NCI-H69 (cell line): ENCODE measurements at regions not wholly inside any gene's neighbourhood (a gene's known extent, or its start where the extent isn't known, plus 50 kb on each side); places are given as distances from the start of the nearest gene placed in this dataset.

Source experiments
- DNase-seq: peaks from one replicate; lab custom pipeline; 2025; lab: John Stamatoyannopoulos, UW

DNA sequence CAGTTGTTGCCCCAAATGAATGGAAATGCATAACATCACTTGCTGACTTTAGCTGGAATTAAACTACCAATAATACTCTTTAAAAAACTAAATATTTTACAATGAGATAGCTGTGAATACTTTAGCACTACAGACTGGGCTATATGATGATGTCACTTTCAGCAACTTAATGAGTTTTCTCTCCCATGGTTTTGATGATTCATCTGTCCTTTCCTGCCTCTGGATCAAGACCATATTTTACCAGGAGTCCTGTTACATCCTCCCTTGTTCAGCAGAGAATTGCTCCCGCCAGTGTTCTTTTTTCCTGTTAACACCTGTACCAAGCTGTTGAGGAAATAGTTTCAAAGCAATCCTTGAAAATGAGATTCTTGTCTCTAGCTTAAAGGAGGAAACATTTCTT, 543.0 kb downstream of the SPRY1 start:
- DNase-seq = peak; percentile 4

GRCh38 chr4:123940604-123941003, 544.0 kb downstream of the SPRY1 start:
- DNase-seq = no peak

- no peak for DNase-seq
Measured at GRCh38 chr4:123941306-123941705, 544.7 kb downstream of the SPRY1 start.

DNA sequence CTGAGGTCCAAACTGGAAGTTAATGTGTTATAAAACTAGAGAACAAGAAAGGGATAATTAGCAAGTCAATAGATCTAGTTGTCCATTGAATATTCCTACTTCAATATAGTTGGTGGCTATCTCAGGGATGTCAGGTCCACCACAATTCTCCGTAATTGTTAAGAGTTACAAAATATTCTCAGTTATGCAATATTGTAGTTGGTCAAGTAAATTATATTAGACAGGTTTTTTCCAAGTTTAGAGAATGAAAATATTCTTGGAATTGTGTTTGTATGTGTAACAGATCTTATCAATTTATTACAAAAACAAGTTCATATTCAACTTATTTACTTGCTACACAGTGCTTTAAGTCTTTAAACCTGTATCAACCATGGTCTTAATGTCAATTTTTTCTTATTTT, 547.4 kb downstream of the SPRY1 start:
- DNase-seq = no peak

GRCh38 chr4:123945301-123945700, 548.7 kb downstream of the SPRY1 start:
- DNase-seq = no peak

DNA sequence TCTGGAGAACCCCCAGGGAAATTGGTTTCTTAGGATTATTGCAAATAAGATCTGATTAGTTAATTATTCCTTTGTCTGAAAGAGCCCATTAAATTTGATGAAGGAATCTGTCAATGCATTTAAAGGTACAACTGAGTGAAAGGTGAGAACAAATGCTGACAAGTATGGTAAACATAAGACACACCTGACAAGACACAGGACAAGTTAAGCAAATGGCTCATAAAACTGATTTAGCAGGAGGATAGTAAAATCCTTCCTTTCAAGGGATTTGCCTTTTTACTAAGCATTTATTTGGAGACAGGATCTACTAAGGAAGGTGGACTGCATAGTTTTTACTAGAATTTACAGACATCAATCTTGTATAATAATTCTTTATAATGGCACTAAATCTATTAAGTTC, 553.9 kb downstream of the SPRY1 start:
- no peak for DNase-seq

DNA sequence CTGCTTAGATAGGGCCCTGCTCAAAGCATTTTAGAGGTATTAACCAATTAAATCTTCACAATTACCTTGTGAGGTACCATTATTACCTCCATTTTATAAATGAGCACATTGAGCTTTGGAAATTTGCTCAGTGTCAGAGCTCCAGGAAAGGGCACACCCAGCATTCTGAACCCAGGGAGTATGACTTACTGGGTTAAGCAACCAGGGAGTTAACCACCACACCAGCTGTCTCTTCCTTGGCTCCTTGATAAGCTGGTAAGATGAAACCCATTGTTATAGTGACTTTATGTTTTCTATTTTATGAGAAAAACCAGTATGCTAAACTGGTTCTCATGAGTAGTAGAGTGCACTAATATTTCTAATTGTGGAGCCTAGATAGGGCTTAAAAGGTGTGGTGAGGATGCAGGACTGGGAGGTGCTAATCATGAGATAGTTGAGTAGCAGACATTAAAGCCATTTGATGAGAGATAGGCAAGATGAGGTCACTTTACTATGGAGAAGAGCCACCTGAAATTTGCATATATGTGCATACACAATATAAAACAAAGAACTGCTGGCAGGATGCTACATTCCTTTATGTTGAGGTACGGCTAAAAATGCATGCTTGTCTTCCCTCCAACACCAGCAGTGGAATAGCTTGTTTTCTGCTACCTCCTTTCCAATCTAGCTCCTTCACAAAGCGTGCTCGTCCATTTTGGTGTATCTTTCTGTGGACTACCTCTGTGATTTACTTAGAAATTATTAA, 556.1 kb downstream of the SPRY1 start:
- DNase-seq = no peak

- no peak for DNase-seq
Measured at GRCh38 chr4:123953566-123953965, 557.0 kb downstream of the SPRY1 start.

DNA sequence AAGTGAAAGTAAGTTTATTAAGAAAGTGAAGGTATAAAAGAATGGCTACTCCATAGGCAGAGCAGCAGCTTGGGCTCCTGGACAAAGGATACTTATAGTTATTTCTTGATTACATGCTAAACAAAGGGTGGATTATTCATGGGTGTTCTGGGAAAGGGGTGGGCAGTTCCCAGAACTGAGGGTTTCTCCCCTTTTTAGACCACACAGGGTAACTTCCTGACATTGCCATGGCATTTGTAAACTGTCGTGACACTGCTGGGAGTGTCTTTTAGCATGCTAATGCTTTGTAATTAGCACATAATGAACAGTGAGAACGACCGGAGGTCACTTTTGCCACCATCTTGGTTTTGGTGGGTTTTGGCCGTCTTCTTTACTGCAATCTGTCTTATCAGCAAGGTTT, 557.6 kb downstream of the SPRY1 start:
- DNase-seq = no peak

GRCh38 chr4:123955167-123955800, 558.7 kb downstream of the SPRY1 start:
- no peak for DNase-seq

DNA sequence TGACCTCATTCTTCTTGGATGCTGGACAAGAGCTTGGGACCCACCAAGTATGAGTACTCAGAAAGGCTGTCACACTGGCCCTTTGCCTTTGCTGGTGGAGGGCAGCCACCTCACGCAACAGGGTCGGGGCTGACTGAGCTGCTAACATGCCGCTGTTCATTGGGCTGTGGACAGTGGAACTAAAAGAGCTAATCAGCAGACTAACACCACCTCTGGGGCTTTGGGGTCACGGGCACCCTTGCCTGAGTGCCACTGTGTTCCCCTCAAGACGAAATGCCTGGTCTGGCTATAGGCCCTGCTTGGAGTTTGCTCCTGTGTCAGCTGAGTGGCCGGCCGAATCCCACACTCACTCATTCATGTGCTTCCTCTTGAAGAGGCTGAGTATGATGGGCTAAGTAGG, 559.6 kb downstream of the SPRY1 start:
- no peak for DNase-seq

DNA sequence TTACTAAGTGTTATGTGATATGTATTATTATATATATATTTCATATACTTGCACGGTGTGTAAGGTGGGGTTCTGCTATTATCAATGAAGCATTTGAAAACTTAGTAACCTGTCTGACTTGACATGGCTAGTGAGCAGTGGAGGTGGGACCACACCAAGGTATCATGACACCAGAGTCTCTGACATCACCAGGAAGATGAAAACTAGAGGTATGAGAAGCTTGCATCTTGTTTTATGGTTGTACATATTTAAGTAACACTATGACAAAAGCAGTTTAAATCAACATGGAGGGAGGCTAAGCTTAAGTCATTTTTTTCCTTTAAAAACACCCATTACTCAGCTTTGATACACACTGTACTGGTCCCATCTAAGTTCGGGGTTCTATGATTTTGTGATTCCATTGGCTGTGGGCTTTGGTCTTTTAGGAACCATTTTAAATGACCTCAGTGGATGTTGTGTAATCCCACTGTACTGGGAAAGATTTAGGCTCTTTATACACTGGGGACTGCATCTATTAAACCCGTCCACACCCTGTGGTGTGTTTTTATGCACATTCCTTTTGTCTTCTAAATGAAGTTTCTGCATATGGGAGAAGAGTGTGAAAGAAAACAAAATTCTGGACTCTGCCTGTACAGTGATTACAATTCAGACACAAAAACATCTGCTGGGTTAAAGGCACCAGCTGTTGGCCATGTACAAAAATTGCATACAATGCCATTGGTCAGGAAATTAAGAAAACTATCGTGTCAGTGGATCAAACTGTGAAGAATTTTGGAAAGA, 570.6 kb downstream of the SPRY1 start:
- DNase-seq = no peak

GRCh38 chr4:123972031-123972430, 575.4 kb downstream of the SPRY1 start:
- DNase-seq = no peak

DNA sequence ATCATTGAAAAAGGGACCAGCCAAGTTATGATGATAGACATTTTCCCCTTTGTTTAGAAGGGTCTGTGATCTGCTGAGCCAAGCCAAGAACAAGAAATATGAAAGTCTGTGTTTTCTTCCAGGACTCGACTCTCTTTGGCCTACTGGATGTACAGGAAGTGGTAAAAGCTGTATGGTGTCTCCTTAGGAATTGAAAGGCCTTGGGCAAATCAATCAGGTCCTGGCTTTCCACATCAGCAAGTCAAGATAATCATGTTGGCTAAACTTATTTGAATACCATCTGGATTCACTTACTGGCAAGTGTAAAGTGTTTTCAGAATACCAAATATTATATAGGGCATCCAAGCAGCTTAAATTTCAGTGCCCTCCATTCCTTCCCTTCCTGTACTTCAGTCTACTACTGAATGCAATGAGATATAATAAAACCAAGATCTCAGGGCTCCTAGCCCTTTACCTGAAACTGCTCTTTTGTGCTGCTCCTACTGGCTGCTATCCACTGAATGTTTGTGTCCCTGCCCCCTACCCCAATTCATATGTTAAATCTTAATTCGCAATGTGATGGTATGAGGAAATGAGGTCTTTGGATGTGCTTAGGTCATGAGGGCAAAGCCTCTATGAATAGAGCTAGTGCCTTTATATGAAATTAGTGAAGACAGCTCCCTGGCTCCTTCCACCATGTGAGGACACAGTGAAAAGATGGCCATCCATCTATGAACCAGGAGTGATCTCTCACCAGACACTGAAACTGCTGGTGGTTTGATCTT, 578.0 kb downstream of the SPRY1 start:
- no peak for DNase-seq

- DNase-seq = peak; percentile 92
Measured at GRCh38 chr4:123976285-123976684, 579.7 kb downstream of the SPRY1 start.

DNA sequence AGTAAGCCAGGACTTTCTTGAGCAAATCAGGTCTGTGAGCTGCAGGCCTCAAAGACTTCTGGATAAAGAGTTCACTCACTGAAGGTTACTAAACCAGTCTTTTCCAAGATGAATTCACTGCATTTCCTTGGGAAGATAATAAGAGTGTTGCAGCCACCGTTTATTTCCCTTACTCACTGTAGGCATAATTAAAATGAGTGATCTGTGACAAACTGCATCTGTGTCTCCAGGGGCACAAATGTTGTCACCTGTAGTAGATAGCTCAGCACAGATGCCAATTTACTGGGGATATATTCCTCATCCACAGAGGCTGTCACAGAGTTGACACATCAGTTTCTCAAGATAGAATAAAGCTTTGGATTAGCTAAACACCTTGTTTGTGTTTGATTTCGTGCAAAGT, 580.2 kb downstream of the SPRY1 start:
- DNase-seq = peak; percentile 40

GRCh38 chr4:123977641-123978081, 581.1 kb downstream of the SPRY1 start:
- DNase-seq = peak; percentile 12

GRCh38 chr4:123978637-123979036, 582.0 kb downstream of the SPRY1 start:
- no peak for DNase-seq

GRCh38 chr4:123980736-123981300, 584.2 kb downstream of the SPRY1 start:
- no peak for DNase-seq

DNA sequence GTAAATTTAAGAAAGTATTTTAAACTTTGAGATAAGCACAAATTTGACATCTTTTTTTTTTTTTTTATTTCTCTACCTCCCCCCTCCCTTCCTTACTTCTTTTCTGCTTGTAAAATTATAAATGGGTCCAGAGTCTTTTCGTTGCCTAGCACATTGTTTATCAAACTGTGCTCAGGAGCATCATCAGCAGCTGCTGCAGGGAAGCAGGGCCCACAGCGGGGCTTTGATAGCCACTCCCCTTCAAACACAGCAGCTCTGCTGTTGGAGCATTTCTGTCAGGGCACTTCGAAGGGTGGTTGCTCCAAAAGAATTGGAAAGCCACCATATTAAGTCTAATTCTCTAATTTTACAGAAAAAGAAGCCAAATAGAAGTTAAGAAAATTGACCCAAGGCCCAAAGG, 588.3 kb downstream of the SPRY1 start:
- no peak for DNase-seq

DNA sequence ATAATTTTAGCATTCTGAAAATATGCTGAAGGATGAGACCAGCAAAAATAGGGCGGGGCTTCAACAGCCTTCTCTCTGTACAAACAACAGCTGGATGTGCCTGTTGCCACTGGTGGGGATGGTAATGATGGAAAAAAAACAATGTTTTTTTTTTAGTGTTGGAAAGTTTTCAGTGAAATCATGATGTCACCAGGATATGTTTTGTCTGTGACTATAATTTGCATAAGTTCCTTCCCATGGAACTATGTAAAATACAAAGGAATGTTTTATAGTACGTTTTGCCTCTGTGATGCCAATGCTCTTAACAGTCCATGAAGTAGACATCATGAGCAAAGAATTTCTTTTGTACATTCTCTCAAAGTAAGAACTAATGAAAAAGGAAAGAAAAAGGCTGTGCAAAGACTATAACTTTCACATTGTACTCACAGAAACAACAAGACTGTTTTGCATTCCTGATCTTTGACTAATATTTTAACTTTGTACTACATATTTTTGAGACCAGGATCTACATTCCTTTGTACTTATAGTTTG, 589.7 kb downstream of the SPRY1 start:
- DNase-seq = no peak

DNA sequence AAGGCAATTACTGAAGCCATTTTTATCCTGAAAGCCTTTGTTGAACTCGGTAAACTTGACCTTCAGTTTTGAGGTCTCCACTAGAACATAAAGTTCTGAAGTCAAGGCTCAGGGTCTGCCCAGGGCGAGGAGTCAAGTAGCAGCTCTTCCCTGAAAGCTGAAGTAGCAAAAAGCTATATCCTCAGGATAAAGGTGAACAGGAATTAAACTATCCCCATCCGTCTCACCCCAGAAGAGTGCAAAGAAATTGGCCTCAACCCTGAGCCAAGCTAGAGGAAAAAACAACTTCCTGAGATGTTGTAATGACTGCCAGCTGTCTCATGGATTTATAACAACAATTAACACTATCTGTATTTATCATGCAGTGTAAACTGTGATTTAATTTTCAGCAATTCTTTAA, 590.8 kb downstream of the SPRY1 start:
- no peak for DNase-seq
